Large intestine (tissue), 3 donors: ENCODE measurements at regions not wholly inside any gene's neighbourhood (a gene's known extent, or its start where the extent isn't known, plus 50 kb on each side); places are given as distances from the start of the nearest gene placed in this dataset.
"Not testable (repeated sequence)": the region's sequence is repeated elsewhere in the genome, so short reads cannot be mapped to it uniquely, and the experiment has no call there.

Experiments
- DNase-seq, 2 donors: peaks; one replicate each; pipeline versions ENCODE4 v3.0.0 to v3.0.0-alpha.2; 2013
- H3K27ac ChIP-seq: one replicate; pipeline ENCODE4 v1.5.1; 2013; ENCODE audit warnings: low read length
- H3K27me3 ChIP-seq: 2 replicates; pipeline ENCODE4 v1.6.1; 2013; ENCODE audit warnings: low read length; ENCODE audit not compliant: control insufficient read depth, insufficient read depth
- H3K36me3 ChIP-seq: 2 replicates; pipeline ENCODE4 v1.6.1; 2013; ENCODE audit warnings: low read length; ENCODE audit not compliant: control insufficient read depth, insufficient read depth
- H3K4me1 ChIP-seq: one replicate; pipeline ENCODE4 v1.6.1; 2013; ENCODE audit warnings: low read length; ENCODE audit not compliant: control insufficient read depth, insufficient read depth
- H3K4me3 ChIP-seq: one replicate; pipeline ENCODE4 v1.5.1; 2013; ENCODE audit warnings: low read length
- H3K9me3 ChIP-seq: one replicate; pipeline ENCODE4 v1.6.1; 2013; ENCODE audit warnings: mild to moderate bottlenecking, low read depth, low read length, moderate library complexity; ENCODE audit not compliant: control insufficient read depth
- WGBS: methylation state at CpG from one replicate; pipeline ENCODE4 v1.1.5; 2013; ENCODE audit warnings: low lambda C conversion rate; ENCODE audit not compliant: insufficient coverage; 5-methylcytosine and 5-hydroxymethylcytosine counted together

- Histone ChIP-seq H3K27me3 (no peaks in the 10 kb centered on the region), H3K9me3 (no peaks in the 10 kb centered on the region), H3K36me3 (no peaks in the 10 kb centered on the region), H3K27ac (no peak overlapping the region), H3K4me3 (no peak overlapping the region), H3K4me1 (no peaks in the 10 kb centered on the region)
- DNase-seq: no peak
- WGBS: no CpG with 5 or more reads among the region's 2 CpGs
Observed at GRCh38 chr3:39601241-39601640, 133.8 kb downstream of the MOBP start.

DNA sequence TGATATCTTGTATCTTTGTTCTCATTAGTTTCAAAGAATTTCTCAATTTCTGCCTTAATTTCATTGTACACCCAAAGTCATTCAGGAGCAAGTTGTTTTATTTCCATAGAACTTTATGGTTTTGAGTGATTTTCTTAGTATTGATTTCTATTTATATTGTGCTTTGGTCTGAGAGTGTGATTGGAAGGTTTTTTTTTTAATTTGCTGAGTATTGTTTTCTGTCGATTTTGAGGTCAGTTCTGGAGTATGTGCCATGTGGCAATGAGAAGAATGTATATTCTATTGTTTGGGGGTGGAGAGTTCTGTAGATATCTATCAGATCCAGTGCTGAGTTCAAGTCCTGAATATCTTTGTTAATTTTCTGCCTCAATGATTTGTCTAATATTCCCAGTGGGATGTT is 138.4 kb downstream of the MOBP start:
- no peaks in the 10 kb centered on the region for H3K9me3 ChIP-seq
- DNase-seq: no peak
- H3K36me3 ChIP-seq: no peaks in the 10 kb centered on the region
- no peaks in the 10 kb centered on the region for H3K4me1 ChIP-seq
- H3K27me3 ChIP-seq: no peaks in the 10 kb centered on the region
- no CpG with 5 or more reads among the region's 1 CpG for WGBS
- H3K27ac ChIP-seq: no peak overlapping the region
- no peak overlapping the region for H3K4me3 ChIP-seq

DNA sequence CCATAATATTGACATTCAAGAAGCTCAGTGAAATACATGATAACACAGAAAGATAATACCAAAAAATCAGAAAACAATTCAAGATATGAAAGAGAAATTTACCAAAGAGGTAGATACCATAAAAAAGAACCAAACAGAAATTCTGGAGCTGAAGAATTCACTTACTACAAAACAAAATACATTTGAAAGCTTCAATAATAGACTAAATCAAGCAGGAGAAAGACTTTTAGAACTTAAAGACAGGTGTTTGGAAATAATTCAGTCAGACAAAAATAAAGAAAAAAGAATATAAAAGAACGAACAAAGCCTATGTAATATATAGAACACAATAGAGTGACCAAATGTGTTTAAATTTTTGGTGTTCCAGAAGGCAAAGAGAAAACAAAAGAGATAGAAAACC is 158.7 kb downstream of the MOBP start:
- Histone ChIP-seq H3K27me3 (no peaks in the 10 kb centered on the region), H3K36me3 (no peaks in the 10 kb centered on the region), H3K27ac (no peak overlapping the region), H3K9me3 (no peaks in the 10 kb centered on the region), H3K4me1 (no peaks in the 10 kb centered on the region), H3K4me3 (no peak overlapping the region)
- DNase-seq: no peak
- WGBS: 86% methylated on average over 1 of the region's 1 CpG

DNA sequence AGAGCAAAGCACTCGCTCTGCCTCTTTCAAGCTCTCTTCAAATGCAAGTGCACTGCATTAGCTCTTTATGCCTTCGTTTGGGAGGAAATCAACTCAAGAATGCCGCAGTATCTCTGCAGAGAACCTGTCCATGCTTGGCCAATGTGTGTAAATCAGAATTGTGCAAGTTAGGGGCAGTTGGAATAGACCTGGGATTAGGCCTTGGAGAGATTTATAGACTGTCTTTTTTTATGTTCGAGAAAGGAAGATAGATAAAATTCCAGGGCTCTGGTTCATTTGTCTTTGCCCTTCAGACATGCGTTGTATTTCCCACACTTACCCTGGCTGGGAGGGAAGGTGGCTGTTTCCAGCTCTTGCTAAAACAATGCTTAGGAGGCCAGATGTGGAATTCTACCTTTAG is 163.7 kb downstream of the MOBP start:
- no peaks in the 10 kb centered on the region for H3K36me3 ChIP-seq
- H3K27ac ChIP-seq: no peak overlapping the region
- H3K27me3 ChIP-seq: no peaks in the 10 kb centered on the region
- no peak for DNase-seq
- H3K9me3 ChIP-seq: no peaks in the 10 kb centered on the region
- no peaks in the 10 kb centered on the region for H3K4me1 ChIP-seq
- no CpG with 5 or more reads among the region's 5 CpGs for WGBS
- no peak overlapping the region for H3K4me3 ChIP-seq

GRCh38 chr3:39637807-39638206 is 170.3 kb downstream of the MOBP start:
- Histone ChIP-seq H3K4me1 (no peaks in the 10 kb centered on the region), H3K4me3 (no peak overlapping the region), H3K9me3 (no peaks in the 10 kb centered on the region), H3K36me3 (no peaks in the 10 kb centered on the region), H3K27ac (no peak overlapping the region), H3K27me3 (peaks cover 3% of the 10 kb centered on the region)
- 100% methylated on average over 1 of the region's 1 CpG for WGBS
- no peak for DNase-seq

GRCh38 chr3:39638301-39638700 is 170.8 kb downstream of the MOBP start:
- no peak overlapping the region for H3K4me3 ChIP-seq
- no peak overlapping the region for H3K27ac ChIP-seq
- WGBS: 65% methylated on average over 2 of the region's 6 CpGs
- H3K36me3 ChIP-seq: no peaks in the 10 kb centered on the region
- H3K4me1 ChIP-seq: no peaks in the 10 kb centered on the region
- DNase-seq: no peak
- peaks cover 3% of the 10 kb centered on the region for H3K27me3 ChIP-seq
- H3K9me3 ChIP-seq: no peaks in the 10 kb centered on the region

- Histone ChIP-seq H3K4me1 (no peaks in the 10 kb centered on the region), H3K9me3 (no peaks in the 10 kb centered on the region), H3K27me3 (peaks cover 3% of the 10 kb centered on the region), H3K4me3 (no peak overlapping the region), H3K36me3 (no peaks in the 10 kb centered on the region), H3K27ac (no peak overlapping the region)
- WGBS: 81% methylated on average over 3 of the region's 5 CpGs
- no peak for DNase-seq
Observed at GRCh38 chr3:39639344-39640236, 169.8 kb upstream of the MYRIP start.

DNA sequence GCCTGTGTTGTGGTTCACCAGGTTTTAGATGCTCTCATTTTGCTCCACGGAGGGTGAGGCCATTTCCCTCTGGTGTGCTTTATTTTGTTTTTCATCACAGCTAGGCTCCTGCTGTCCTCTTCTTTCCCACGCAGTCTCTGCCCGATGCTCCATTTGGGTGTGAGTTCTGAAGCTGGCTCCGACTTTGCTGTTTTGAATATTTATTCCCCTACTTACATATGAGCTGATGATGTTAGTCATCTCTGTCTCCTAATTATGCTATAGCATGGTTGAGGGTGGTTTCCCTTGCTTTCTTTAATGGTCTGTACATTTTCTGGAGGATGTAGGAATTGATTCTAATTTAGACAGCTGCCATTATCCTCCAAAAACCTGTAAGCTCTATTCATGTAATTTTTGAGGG is 168.1 kb upstream of the MYRIP start:
- H3K9me3 ChIP-seq: no peaks in the 10 kb centered on the region
- WGBS: 67% methylated on average over 1 of the region's 4 CpGs
- no peak overlapping the region for H3K27ac ChIP-seq
- H3K4me1 ChIP-seq: no peaks in the 10 kb centered on the region
- DNase-seq: no peak
- H3K4me3 ChIP-seq: no peak overlapping the region
- H3K36me3 ChIP-seq: no peaks in the 10 kb centered on the region
- peaks cover 3% of the 10 kb centered on the region for H3K27me3 ChIP-seq

DNA sequence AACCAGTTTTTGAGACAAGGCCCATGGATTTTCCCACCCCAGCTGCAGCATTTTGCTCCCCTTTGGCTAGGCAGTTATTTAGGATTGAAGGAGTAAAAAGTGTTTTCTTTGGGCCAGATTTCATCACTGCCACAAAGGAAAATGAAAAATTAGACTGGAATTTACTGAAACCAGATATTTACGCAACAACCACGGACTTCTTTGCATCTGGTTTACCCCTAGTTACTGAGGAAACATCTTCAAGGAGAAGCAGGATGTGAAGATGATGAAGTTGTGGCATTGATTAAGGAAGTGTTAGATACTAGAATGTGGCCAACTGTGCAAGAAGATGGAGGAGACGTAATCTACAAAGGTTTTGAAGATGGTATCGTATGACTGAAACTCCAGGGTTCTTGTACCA is 165.2 kb upstream of the MYRIP start:
- Histone ChIP-seq H3K9me3 (no peaks in the 10 kb centered on the region), H3K36me3 (no peaks in the 10 kb centered on the region), H3K4me3 (no peak overlapping the region), H3K27me3 (peaks cover 3% of the 10 kb centered on the region), H3K27ac (no peak overlapping the region), H3K4me1 (no peaks in the 10 kb centered on the region)
- DNase-seq: no peak
- 83% methylated on average over 2 of the region's 4 CpGs for WGBS

DNA sequence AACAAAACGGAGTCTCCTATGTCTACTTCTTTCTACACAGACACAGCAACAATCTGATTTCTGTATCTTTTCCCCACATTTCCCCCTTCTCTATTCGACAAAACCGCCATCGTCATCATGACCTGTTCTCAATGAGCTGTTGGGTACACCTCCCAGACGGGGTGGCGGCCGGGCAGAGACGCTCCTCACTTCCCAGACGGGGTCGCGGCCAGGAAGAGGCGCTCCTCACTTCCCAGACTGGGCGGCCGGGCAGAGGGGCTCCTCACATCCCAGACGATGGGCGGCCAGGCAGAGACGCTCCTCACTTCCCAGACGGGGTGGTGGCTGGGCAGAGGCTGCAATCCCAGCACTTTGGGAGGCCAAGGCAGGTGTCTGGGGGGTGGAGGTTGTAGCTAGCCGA is 158.2 kb upstream of the MYRIP start:
- DNase-seq, H3K4me1 ChIP-seq, H3K36me3 ChIP-seq, H3K27me3 ChIP-seq, H3K27ac ChIP-seq, H3K9me3 ChIP-seq, H3K4me3 ChIP-seq: not testable (repeated sequence)
- 100% methylated on average over 1 of the region's 19 CpGs for WGBS
